Progenitor cell of endocrine pancreas (in vitro differentiated cells): ENCODE measurements at regions not wholly inside any gene's neighbourhood (a gene's known extent, or its start where the extent isn't known, plus 50 kb on each side); places are given as distances from the start of the nearest gene placed in this dataset.

ENCODE experiments used
- DNase-seq: peaks from one replicate; pipeline ENCODE4 v3.0.0; 2021; ENCODE audit warnings: low spot score; ENCODE audit not compliant: unreplicated experiment
- H3K27ac Mint-ChIP-seq: 2 replicates; pipeline ENCODE4 v1.8.0; 2021; ENCODE audit warnings: mild to moderate bottlenecking, moderate library complexity, mixed read lengths
- H3K27me3 Mint-ChIP-seq: 2 replicates; pipeline ENCODE4 v1.8.0; 2021; ENCODE audit warnings: mixed read lengths
- H3K36me3 Mint-ChIP-seq: 2 replicates; pipeline ENCODE4 v1.8.0; 2022; ENCODE audit warnings: mixed read lengths; ENCODE audit not compliant: insufficient read depth
- H3K4me1 Mint-ChIP-seq: 2 replicates; pipeline ENCODE4 v1.8.0; 2021; ENCODE audit warnings: low read depth, mixed read lengths
- H3K4me3 Mint-ChIP-seq: 2 replicates; pipeline ENCODE4 v1.8.0; 2021; ENCODE audit warnings: low read depth, mild to moderate bottlenecking, moderate library complexity, mixed read lengths
- H3K9me3 Mint-ChIP-seq: 2 replicates; pipeline ENCODE4 v1.8.0; 2021; ENCODE audit warnings: low read depth, mixed read lengths
- CTCF ChIP-seq: fragments of 200-600 bp; sonication (generic); IDR thresholded peaks from one replicate; pipeline ENCODE4 v1.5.0; 2021; ENCODE audit warnings: antibody characterized with exemption, mild to moderate bottlenecking; ENCODE audit not compliant: unreplicated experiment

GRCh38 chr5:60490597-60491166 lies 209.3 kb downstream of the DEPDC1B start:
- Mint-ChIP-seq H3K27me3 (no peaks in the 10 kb centered on the region), H3K4me1 (peaks cover 35% of the 10 kb centered on the region), H3K36me3 (no peaks in the 10 kb centered on the region), H3K4me3 (no peak overlapping the region), H3K27ac (no peak overlapping the region), H3K9me3 (no peaks in the 10 kb centered on the region)
- TF ChIP-seq CTCF, result no peak
- DNase-seq, result no peak

- TF ChIP-seq CTCF, result no peak
- Mint-ChIP-seq H3K9me3 (no peaks in the 10 kb centered on the region), H3K27ac (peak overlapping the region; percentile 4), H3K4me1 (peaks cover 35% of the 10 kb centered on the region), H3K4me3 (no peak overlapping the region), H3K36me3 (no peaks in the 10 kb centered on the region), H3K27me3 (no peaks in the 10 kb centered on the region)
- no peak for DNase-seq
Measured at GRCh38 chr5:60489856-60490255, 210.1 kb downstream of the DEPDC1B start.

GRCh38 chr5:60489377-60489776 lies 210.6 kb downstream of the DEPDC1B start:
- peak overlapping the region; percentile 4 for H3K27ac Mint-ChIP-seq
- peaks cover 35% of the 10 kb centered on the region for H3K4me1 Mint-ChIP-seq

GRCh38 chr5:60488466-60489130 lies 211.4 kb downstream of the DEPDC1B start:
- Mint-ChIP-seq H3K36me3 (no peaks in the 10 kb centered on the region), H3K27me3 (no peaks in the 10 kb centered on the region), H3K27ac (peak overlapping the region; percentile 67), H3K4me3 (peak overlapping the region; percentile 53), H3K9me3 (no peaks in the 10 kb centered on the region), H3K4me1 (peaks cover 38% of the 10 kb centered on the region)
- DNase-seq, result no peak
- TF ChIP-seq CTCF, result no peak

More at GRCh38 chr5:60489377-60489776, 210.6 kb downstream of the DEPDC1B start:
- no peaks in the 10 kb centered on the region for H3K9me3 Mint-ChIP-seq
- no peak for TF ChIP-seq CTCF
- no peaks in the 10 kb centered on the region for H3K27me3 Mint-ChIP-seq
- no peak overlapping the region for H3K4me3 Mint-ChIP-seq
- DNase-seq, result no peak
- no peaks in the 10 kb centered on the region for H3K36me3 Mint-ChIP-seq

- TF ChIP-seq CTCF, result no peak
- Mint-ChIP-seq H3K9me3 (no peaks in the 10 kb centered on the region), H3K27ac (peak overlapping the region; percentile 67), H3K4me3 (peak overlapping the region; percentile 53), H3K36me3 (no peaks in the 10 kb centered on the region), H3K4me1 (peaks cover 38% of the 10 kb centered on the region), H3K27me3 (no peaks in the 10 kb centered on the region)
- DNase-seq, result no peak
Measured at GRCh38 chr5:60487885-60488442, 212.0 kb downstream of the DEPDC1B start.
